HEK293 (cell line): ENCODE measurements at regions not wholly inside any gene's neighbourhood (a gene's known extent, or its start where the extent isn't known, plus 50 kb on each side); places are given as distances from the start of the nearest gene placed in this dataset.

Experiments used
- CTCF ChIA-PET: fragments of 350-600 bp; formaldehyde crosslinking; extraction: SDS; loops from one replicate; lab custom pipeline; 2021; ENCODE audit warnings: antibody characterized with exemption; lab: Yijun Ruan, JAX
- POLR2A ChIA-PET: fragments of 300-600 bp; formaldehyde crosslinking; extraction: SDS; loops from one replicate; lab custom pipeline; 2020; ENCODE audit warnings: antibody characterized with exemption, inconsistent platforms; lab: Yijun Ruan, JAX
- H3K27ac ChIP-seq: fragments of 200-500 bp; sonication (Bioruptor generic); 2 replicates; pipeline ENCODE4 v1.5.1; 2014; ENCODE audit warnings: low read depth, low read length, control low read depth, inconsistent platforms; ENCODE audit errors: extremely low read depth
- H3K36me3 ChIP-seq, 2 experiments: fragments of 200-500 bp in 1 of 2; sonication (Bioruptor generic) in 1 of 2; 1 replicate in 1 of 2; 2 replicates in 1 of 2; pipeline ENCODE4 v1.5.1; 2014 to 2017; ENCODE audit warnings: inconsistent platforms in 2 of 2, low read length in 2 of 2; ENCODE audit not compliant: control insufficient read depth in 2 of 2, insufficient read depth in 1 of 2
- H3K4me1 ChIP-seq: fragments of 200-500 bp; sonication (Bioruptor generic); 2 replicates; pipeline ENCODE4 v1.5.1; 2014; ENCODE audit warnings: mild to moderate bottlenecking, low read length, inconsistent platforms; ENCODE audit not compliant: control insufficient read depth, insufficient read depth
- H3K4me3 ChIP-seq: 2 replicates; pipeline ENCODE4 v1.5.1; 2011; ENCODE audit warnings: low read depth, mild to moderate bottlenecking, control low read depth, low read length, moderate library complexity
- H3K9me3 ChIP-seq: fragments of 200-500 bp; sonication (Bioruptor generic); 2 replicates; pipeline ENCODE4 v1.5.1; 2014; ENCODE audit warnings: low read depth, low read length, inconsistent platforms; ENCODE audit not compliant: control insufficient read depth, insufficient read depth
- BCL11A ChIP-seq: fragments of 450-650 bp; formaldehyde crosslinking; IDR thresholded peaks from 2 replicates; pipeline ENCODE4 v1.5.1; 2016; ENCODE audit warnings: low read depth, missing biosample characterization, missing genetic modification characterization
- GLIS2 ChIP-seq: fragments of 450-650 bp; formaldehyde crosslinking; IDR thresholded peaks from 2 replicates; pipeline ENCODE4 v1.5.1; 2016; ENCODE audit warnings: missing biosample characterization, missing genetic modification characterization
- HOXA7 ChIP-seq: sonication (generic); formaldehyde crosslinking; IDR thresholded peaks from 2 replicates; pipeline ENCODE4 v1.8.1; 2022; ENCODE audit warnings: missing genetic modification reagents, borderline replicate concordance
- HOXC10 ChIP-seq: sonication (generic); formaldehyde crosslinking; IDR thresholded peaks from 2 replicates; pipeline ENCODE4 v1.8.1; 2023; ENCODE audit warnings: mild to moderate bottlenecking, missing genetic modification reagents
- KLF17 ChIP-seq: fragments of 450-650 bp; formaldehyde crosslinking; IDR thresholded peaks from 2 replicates; pipeline ENCODE4 v1.5.1; 2016; ENCODE audit warnings: missing biosample characterization, missing genetic modification characterization
- PRDM6 ChIP-seq: fragments of 450-650 bp; formaldehyde crosslinking; IDR thresholded peaks from 2 replicates; pipeline ENCODE4 v1.5.1; 2017; ENCODE audit warnings: missing biosample characterization, missing genetic modification characterization
- REPIN1 ChIP-seq: fragments of 450-650 bp; formaldehyde crosslinking; IDR thresholded peaks from 2 replicates; pipeline ENCODE4 v1.5.1; 2017; ENCODE audit warnings: missing biosample characterization, missing genetic modification characterization, low read depth
- TRIM28 ChIP-seq: IDR thresholded peaks from 2 replicates; pipeline ENCODE4 v1.6.1; 2011; ENCODE audit warnings: low read length, control low read depth, borderline replicate concordance
- ZBTB49 ChIP-seq: fragments of 450-650 bp; formaldehyde crosslinking; IDR thresholded peaks from 2 replicates; pipeline ENCODE4 v1.5.1; 2016; ENCODE audit warnings: missing biosample characterization, missing genetic modification characterization, low read depth
- ZFHX2 ChIP-seq: fragments of 450-650 bp; formaldehyde crosslinking; conservative IDR thresholded peaks from 2 replicates; pipeline ENCODE4 v1.5.1; 2016; ENCODE audit warnings: missing biosample characterization, missing genetic modification characterization
- ZFP41 ChIP-seq: fragments of 450-650 bp; formaldehyde crosslinking; IDR thresholded peaks from 2 replicates; pipeline ENCODE4 v1.5.1; 2016; ENCODE audit warnings: missing biosample characterization, missing genetic modification characterization, borderline replicate concordance
- ZNF148 ChIP-seq: fragments of 450-650 bp; formaldehyde crosslinking; IDR thresholded peaks from 2 replicates; pipeline ENCODE4 v1.5.0; 2017; ENCODE audit warnings: missing biosample characterization, missing genetic modification characterization, borderline replicate concordance
- ZNF214 ChIP-seq: fragments of 450-650 bp; formaldehyde crosslinking; IDR thresholded peaks from 2 replicates; pipeline ENCODE4 v1.5.1; 2017; ENCODE audit warnings: missing biosample characterization, mild to moderate bottlenecking, missing genetic modification characterization, borderline replicate concordance
- ZNF24 ChIP-seq: fragments of 450-650 bp; formaldehyde crosslinking; IDR thresholded peaks from 2 replicates; pipeline ENCODE4 v1.5.1; 2016; ENCODE audit warnings: missing biosample characterization, missing genetic modification characterization
- ZNF248 ChIP-seq: fragments of 450-650 bp; formaldehyde crosslinking; IDR thresholded peaks from 2 replicates; pipeline ENCODE4 v1.5.1; 2017; ENCODE audit warnings: missing biosample characterization, missing genetic modification characterization
- ZNF302 ChIP-seq: fragments of 450-650 bp; formaldehyde crosslinking; IDR thresholded peaks from 2 replicates; pipeline ENCODE4 v1.5.1; 2016; ENCODE audit warnings: missing biosample characterization, missing genetic modification characterization, low read depth
- ZNF548 ChIP-seq: fragments of 450-650 bp; formaldehyde crosslinking; IDR thresholded peaks from 2 replicates; pipeline ENCODE4 v1.5.1; 2016; ENCODE audit warnings: missing biosample characterization, missing genetic modification characterization
- ZNF626 ChIP-seq: fragments of 450-650 bp; sonication (Bioruptor Pico); formaldehyde crosslinking; IDR thresholded peaks from 2 replicates; pipeline ENCODE4 v1.5.1; 2018; ENCODE audit warnings: missing biosample characterization, missing genetic modification characterization, inconsistent platforms
- ZNF791 ChIP-seq: fragments of 450-650 bp; formaldehyde crosslinking; IDR thresholded peaks from 2 replicates; pipeline ENCODE4 v1.5.1; 2016; ENCODE audit warnings: missing biosample characterization, missing genetic modification characterization

GRCh38 chr11:33980897-33981296, 70.6 kb upstream of the CAPRIN1 start:
- H3K36me3 ChIP-seq = no peaks in the 10 kb centered on the region
- POLR2A ChIA-PET = no interaction called here
- no peak overlapping the region for H3K27ac ChIP-seq
- H3K4me1 ChIP-seq = no peaks in the 10 kb centered on the region
- no peak for TF ChIP-seq HOXC10
- no peak overlapping the region for H3K4me3 ChIP-seq
- no peaks in the 10 kb centered on the region for H3K9me3 ChIP-seq
- CTCF ChIA-PET = interaction anchor here (1.7 to 2.5 kb wide), 2 partner anchors 10 to 123 kb away, joined by 11 to 13 read pairs; no protein-coding TSS in a partner anchor

- no peak overlapping the region for H3K27ac ChIP-seq
- H3K9me3 ChIP-seq = no peaks in the 10 kb centered on the region
- CTCF ChIA-PET = interaction anchor here (0.6 to 3.8 kb wide), 5 partner anchors 9 to 293 kb away, joined by 3 to 25 read pairs (median 13); no protein-coding TSS in a partner anchor
- H3K4me3 ChIP-seq = no peak overlapping the region
- POLR2A ChIA-PET = no interaction called here
- H3K36me3 ChIP-seq = no peaks in the 10 kb centered on the region
- no peaks in the 10 kb centered on the region for H3K4me1 ChIP-seq
- no peak for TF ChIP-seq ZNF626 (tag by site-specific recombination)
- no peak for TF ChIP-seq ZFHX2 (tag by site-specific recombination)
- no peak for TF ChIP-seq ZNF302 (tag by site-specific recombination)
Observed at GRCh38 chr11:33978376-33978775, 73.2 kb upstream of the CAPRIN1 start.

GRCh38 chr11:33977676-33978075, 73.9 kb upstream of the CAPRIN1 start:
- TF ChIP-seq HOXC10 (no peak), REPIN1 (tag by site-specific recombination) (no peak), ZNF248 (tag by site-specific recombination) (no peak), ZNF791 (no peak), ZNF24 (tag by site-specific recombination) (no peak)
- ChIA-PET CTCF (interaction anchor here (0.6 to 3.8 kb wide), 7 partner anchors 10 to 292 kb away, joined by 3 to 25 read pairs (median 5); no protein-coding TSS in a partner anchor), POLR2A (no interaction called here)
- no peaks in the 10 kb centered on the region for H3K36me3 ChIP-seq
- H3K4me3 ChIP-seq = no peak overlapping the region
- H3K4me1 ChIP-seq = no peaks in the 10 kb centered on the region
- no peak overlapping the region for H3K27ac ChIP-seq
- H3K9me3 ChIP-seq = no peaks in the 10 kb centered on the region

GRCh38 chr11:33976495-33977199, 74.9 kb upstream of the CAPRIN1 start:
- H3K36me3 ChIP-seq = no peaks in the 10 kb centered on the region
- no peaks in the 10 kb centered on the region for H3K4me1 ChIP-seq
- no peaks in the 10 kb centered on the region for H3K9me3 ChIP-seq
- H3K4me3 ChIP-seq = no peak overlapping the region
- ChIA-PET POLR2A (no interaction called here), CTCF (interaction anchor here (0.7 to 3.8 kb wide), 6 partner anchors 11 to 168 kb away, joined by 5 to 25 read pairs (median 11); no protein-coding TSS in a partner anchor)
- H3K27ac ChIP-seq = no peak overlapping the region
- no peak for TF ChIP-seq TRIM28
- TF ChIP-seq ZBTB49 (tag by site-specific recombination) = no peak
- no peak for TF ChIP-seq ZFP41
- no peak for TF ChIP-seq HOXA7 (CRISPR knock-in tag)
- no peak for TF ChIP-seq PRDM6 (tag by site-specific recombination)
- TF ChIP-seq KLF17 (tag by site-specific recombination) = no peak
- TF ChIP-seq ZNF214 (tag by site-specific recombination) = no peak
- TF ChIP-seq BCL11A = no peak
- no peak for TF ChIP-seq GLIS2 (tag by site-specific recombination)
- no peak for TF ChIP-seq ZNF148
- TF ChIP-seq ZNF791 = no peak
- no peak for TF ChIP-seq ZNF548 (tag by site-specific recombination)
- no peak for TF ChIP-seq ZNF24 (tag by site-specific recombination)
